HG02938 (cell line): ENCODE measurements at regions not wholly inside any gene's neighbourhood (a gene's known extent, or its start where the extent isn't known, plus 50 kb on each side); places are given as distances from the start of the nearest gene placed in this dataset.
"Not testable (repeated sequence)": the region's sequence is repeated elsewhere in the genome, so short reads cannot be mapped to it uniquely, and the experiment has no call there.

ENCODE experiments used
- ATAC-seq: cut with Tn5 transposase; IDR thresholded peaks from one replicate; pipeline ENCODE4 v1.9.1; 2021; ENCODE audit warnings: mild to moderate bottlenecking, moderate library complexity; ENCODE audit not compliant: unreplicated experiment

GRCh38 chr15:81729340-81729739 lies 316.5 kb downstream of the MEX3B start:
- ATAC-seq = no peak

GRCh38 chr15:81728726-81729125 lies 317.1 kb downstream of the MEX3B start:
- ATAC-seq = no peak

GRCh38 chr15:81725590-81725989 lies 320.2 kb downstream of the MEX3B start:
- ATAC-seq = no peak

DNA sequence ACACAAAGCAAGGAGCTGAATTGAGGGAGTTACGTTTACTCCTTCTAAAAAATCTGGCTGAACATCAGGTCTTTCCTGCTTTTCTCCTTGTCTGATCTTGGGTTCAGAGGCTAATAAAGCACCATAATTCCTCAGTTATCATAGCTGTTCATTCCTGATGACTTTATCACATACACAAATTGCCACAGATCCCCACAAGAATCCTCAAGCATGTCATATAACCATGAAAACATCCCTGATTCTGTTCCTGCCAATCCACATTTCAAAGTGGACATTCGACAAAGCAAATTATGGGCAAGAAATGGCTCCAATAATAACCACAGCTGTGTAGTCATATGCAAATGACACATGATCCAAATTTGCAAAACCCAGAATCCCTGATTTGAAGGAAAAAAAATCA lies 321.3 kb downstream of the MEX3B start:
- no peak for ATAC-seq

- ATAC-seq = no peak
Measured at GRCh38 chr15:81723701-81724100, 322.1 kb downstream of the MEX3B start.

DNA sequence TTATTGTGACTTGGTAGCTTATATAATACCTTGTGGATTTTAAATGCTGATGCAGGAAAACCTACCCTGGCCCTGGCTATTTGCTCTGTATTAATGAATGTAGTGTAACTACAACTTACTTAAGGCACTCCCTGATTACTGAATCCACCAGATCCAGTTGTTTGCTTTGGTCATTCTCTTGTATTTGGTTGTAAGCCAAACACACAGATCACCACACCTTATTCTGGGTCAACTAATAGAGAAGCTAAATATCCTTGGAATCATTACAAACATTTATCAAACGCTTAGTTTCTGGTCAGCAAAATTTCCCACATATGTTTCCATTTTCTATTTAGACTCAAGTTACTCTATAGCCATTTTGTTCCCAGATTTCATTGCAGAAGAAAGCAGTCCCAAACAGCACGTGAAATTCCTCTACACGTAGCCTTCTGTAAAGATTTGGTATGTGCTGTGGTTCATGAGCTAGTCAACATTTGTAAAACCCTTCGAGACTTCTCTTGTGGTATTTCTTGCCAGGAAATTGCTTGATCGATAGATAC lies 322.6 kb downstream of the MEX3B start:
- no peak for ATAC-seq

DNA sequence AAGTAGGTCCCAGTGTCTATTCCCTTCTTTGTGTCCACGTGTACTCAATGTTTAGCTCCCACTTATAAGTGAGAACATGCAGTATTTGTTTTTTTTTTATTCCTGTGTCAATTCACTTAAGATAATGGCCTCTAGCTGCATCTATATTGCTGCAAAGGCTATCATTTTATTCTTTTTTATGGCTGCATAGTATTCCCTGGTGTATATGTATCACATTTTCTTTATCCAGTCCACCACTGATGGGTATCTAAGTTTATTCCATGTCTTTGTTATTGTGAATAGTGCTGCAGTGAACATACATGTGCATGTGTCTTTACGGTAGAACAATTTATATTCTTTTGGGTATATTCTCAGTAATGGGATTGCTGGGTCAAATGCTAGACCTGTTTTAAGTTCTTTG lies 329.4 kb downstream of the MEX3B start:
- not testable (repeated sequence) for ATAC-seq

- ATAC-seq = no peak
Measured at GRCh38 chr15:81710328-81710727, 335.5 kb downstream of the MEX3B start.

DNA sequence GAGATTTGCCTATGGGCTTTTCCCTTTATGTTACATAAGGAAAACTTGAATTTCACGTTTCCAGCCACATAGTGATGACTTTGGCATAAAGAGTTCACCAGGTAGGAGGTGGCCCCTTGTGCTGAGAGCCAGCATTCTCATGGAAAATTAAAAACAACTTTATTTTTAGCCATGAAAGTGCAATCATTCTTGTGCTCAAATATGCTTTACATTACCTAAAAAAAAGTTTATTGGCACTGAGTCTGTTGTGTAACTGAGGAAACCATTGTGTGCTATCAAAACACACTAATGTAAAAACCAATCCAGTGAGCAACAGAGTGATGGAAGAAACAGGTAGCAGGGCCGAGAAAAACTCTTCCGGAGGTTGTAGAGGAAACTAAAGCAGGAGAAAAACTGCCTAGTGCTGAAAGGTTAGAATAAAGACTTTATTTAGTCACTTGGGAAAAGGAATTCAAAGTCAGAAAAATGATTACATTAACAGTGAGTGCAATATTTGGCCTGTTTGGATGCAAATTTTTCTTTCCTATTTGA lies 332.9 kb upstream of the TMC3 start:
- not testable (repeated sequence) for ATAC-seq

DNA sequence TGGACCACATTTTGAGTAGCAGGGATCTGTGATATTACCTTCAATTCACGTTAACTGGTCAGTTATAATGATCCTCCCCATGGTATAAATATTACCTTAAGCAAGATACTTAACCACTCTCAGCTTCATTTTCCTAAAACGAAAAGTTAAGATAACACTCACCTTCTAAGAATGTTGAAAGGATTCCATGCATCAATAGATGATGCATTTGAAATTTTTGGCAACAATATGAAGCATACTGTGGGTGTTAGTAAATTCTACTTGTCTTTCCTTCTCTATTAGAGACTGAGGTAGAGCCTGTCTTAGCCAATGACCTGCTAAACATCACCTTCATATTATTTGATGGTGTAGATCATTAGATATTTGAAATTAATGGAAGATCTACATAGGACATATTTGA lies 331.7 kb upstream of the TMC3 start:
- ATAC-seq = not testable (repeated sequence)

GRCh38 chr15:81686021-81686420 lies 312.0 kb upstream of the TMC3 start:
- no peak for ATAC-seq

- ATAC-seq = no peak
Measured at GRCh38 chr15:81685237-81685636, 311.2 kb upstream of the TMC3 start.

DNA sequence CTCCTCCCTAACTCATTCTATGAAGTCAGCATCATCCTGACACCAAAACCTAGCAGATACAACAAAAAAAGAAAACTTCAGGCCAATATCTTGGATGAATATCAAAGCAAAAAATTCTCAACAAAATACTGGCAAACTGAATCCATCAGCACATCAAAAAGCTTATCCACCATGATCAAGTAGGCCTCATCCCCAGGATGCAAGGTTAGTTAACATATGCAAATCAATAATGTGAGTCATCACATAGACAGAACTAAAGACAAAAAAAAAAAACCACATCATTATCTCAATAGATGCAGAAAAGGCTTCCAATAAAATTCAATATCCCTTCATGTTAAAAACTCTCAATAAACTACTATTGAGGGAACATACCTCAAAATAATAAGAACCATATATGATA lies 306.8 kb upstream of the TMC3 start:
- no peak for ATAC-seq

DNA sequence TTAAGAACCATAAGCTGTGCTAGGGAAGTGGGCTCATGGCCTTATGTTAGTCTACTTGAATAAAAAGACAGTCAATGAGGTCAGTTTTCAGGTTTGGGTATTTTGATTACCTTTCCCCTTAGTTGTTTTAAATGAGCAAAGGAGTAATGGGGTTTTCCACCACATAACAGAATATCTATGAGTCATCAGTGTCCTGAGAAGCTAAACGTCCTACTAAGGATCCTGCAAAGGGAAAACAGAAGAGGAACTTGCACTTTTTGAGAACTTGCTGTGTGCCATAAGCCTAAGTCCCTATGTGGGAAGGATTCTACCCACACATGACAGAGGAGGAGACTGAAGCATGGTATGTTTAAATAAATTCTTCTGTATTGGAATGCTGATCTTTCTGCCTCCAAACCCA lies 292.8 kb upstream of the TMC3 start:
- no peak for ATAC-seq

- ATAC-seq = no peak
Measured at GRCh38 chr15:81660976-81661375, 287.0 kb upstream of the TMC3 start.

DNA sequence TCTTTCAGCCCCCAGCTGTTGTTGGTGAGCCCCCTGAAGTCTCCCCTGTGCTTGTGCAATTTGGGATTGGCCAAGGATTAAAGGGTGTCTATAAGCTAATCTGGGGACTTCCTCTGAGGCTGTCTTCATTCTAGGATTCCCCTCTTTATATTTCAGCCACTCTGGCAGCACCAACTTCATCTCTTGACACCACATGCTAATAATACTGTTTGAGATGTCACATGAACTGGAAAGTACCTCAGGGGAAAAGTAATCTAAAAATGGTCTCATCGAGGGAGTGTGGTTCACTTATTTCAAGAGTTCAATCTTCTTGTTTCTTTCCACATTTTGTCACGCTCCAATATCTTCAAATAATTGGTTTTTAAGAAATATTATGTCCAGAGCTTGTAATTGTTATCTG lies 279.2 kb upstream of the TMC3 start:
- ATAC-seq = no peak

DNA sequence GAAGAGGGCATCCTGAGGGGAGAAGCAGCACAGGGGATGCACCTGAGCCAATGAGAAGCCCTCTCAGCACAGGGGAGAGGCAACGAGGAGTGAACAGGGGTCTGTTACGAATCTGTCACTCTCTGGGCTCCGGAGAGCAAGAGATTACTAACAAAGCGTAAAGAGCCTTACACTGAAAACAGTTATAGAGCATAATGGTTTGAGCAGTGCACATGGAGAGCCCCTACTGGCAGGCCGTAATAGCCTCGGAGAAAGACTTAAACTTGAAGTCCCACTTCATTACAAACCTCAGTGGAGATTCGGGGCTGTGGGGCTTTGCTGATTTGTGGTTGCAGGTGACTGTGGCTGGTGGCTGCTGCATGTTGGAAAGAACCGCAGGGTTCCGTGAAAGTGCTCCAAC lies 271.5 kb upstream of the TMC3 start:
- no peak for ATAC-seq

DNA sequence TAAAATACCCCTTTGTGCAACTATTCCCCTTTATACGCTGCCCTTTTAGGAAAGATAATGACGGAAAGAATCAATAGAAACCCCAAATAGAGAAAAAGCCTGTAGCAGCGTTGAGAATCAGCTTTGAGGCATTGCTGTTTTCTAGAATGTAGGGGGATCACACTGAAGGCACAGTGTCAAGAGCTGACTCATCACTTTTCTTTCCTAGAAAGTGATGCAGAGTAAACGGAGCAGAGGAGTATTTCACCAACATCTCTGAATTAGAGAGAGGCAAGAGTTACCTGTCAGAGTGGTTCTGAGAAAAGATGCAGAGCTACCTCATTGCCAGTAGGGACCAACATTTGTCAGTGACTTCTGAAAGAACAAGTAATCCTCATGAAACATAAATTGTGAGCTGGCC lies 269.8 kb upstream of the TMC3 start:
- ATAC-seq = no peak

DNA sequence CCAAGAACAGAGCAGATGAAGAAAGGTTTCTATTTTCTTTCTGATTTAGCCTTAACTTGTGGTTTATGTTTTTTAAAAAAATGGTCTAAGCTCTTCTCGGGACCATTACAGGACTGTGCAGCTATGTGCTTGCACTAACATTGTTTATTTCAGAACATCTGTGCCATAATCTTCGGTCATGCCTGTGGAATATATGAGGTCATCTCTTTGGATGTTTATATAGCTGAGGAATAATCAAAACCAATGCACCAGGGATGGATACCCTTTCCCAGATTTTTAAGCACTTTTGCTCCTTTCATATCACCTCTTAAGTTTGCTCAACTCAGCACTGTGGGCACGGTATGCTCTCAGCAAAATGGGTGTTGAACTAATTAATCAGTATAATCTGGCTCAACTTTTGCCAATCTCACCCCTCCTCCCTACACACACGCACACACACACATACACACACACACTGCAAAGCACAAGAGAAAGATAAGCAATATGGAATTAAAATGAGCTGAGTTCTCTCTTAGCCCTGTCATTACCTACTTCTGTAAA lies 268.5 kb upstream of the TMC3 start:
- no peak for ATAC-seq

DNA sequence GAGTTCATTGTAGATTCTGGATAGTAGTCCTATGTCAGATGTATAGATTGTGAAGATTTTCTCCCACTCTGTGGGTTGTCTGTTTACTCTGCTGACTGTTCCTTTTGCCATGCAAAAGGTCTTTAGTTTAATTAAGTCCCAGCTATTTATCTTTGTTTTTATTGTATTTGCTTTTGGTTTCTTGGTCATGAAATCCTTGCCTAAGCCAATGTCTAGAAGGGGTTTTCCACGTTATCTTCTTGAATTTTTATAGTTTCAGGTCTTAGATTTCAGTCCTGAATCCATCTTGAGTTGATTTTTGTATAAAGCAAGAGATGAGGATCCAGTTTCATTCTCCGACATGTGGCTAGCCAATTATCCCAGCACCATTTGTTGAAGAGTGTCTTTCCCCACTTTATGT lies 262.1 kb upstream of the TMC3 start:
- ATAC-seq = not testable (repeated sequence)

DNA sequence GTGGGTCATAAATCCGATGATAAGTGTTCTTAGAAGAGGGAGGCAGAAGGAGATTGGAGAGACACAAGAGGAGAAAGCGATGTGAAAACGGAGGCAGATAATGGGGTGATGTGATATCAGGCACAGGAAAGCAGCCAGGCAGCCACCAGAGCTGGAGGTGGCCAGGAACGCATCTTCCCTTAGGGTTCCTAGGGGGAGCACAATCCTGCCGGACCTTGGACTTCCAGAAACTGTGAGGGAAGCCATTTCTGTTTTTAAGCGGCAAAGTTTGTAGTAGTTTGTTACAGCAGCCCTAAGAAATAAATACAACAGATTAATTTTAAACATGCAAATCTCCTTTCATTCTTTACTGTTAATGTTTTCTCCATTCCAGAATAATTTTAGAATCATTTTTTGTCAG lies 259.9 kb upstream of the TMC3 start:
- no peak for ATAC-seq

DNA sequence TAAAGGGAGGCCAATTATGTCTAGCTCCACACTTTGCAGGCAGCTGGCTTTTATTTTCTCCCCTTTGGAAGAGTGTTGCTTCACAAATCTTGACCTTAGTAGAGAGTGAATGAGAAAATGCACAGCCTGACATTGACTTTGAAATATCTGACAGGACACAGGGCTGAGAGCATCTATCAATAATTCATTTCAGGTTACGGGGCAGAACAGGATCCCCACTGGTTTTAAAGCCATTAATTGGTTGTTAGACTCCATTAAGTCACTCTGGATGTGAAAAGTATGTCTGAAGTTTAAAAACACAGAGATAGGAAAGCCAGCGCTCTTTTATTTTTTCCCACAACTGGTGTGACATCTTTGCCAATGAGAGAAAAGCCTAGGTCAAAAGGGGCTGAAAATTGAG lies 251.9 kb upstream of the TMC3 start:
- ATAC-seq = no peak

GRCh38 chr15:81619002-81619401 lies 245.0 kb upstream of the TMC3 start:
- ATAC-seq = no peak
